ENCODE measurements at regions not wholly inside any gene's neighbourhood (a gene's known extent, or its start where the extent isn't known, plus 50 kb on each side); places are given as distances from the start of the nearest gene placed in this dataset.

DNA sequence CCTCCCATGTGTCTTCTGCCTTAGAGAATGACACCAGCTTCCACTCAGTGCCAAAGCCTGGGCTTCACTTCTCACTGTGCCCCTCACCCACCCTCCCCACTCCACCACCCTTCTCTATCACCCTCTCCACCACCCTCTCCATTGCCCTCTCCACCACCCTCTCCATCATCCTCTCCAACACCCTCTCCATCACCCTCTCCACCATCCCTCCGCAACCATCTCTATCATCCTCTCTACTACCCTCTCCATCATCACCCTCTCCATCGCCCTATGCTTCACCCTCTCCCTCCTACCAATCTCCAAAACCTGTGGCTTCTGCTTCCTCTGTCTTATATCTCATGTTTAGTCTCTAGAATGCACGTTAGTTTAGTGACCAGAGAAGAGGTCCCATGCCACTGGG, 91.0 kb upstream of the TMEM72 start:
- DNase-seq (ENCODE audit: low spot score): no peak

DNA sequence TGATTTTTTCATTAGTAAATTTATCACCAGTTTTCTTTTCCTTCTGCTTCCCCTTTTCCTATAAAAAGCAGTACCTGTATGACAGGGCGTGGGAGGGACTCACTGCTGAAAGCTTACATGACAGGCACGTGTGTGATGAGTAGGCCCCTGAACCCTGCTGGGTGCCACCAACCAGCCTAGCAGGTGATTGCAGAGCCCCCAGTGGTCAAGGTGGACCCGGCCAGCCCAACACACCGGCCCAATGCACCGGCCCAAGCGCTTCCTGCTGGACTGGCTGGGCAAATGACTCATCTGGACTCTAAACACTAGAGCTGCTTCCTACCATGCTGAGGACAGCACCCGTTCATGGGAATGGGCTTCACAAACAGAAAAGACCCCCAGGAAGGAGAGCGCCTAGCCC, 89.8 kb upstream of the TMEM72 start:
- DNase-seq (ENCODE audit: low spot score): no peak

DNA sequence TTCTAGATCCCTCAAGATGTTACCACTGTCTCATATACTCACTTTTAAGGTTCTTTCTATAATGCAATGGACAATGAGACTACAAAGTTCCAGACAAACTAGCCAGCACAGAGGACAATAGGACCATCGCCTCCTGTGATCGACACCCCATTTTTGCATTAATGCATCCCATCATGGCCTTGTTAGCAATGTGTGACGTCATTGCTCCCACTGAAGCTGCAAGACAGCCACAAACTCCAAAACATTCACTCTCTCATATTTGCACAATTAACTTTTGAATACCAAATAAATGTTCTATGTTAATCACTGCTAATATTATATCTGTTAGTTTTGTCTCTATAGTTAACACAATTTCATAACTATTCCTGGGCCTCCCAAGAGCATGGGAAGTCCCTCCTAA, 88.8 kb upstream of the TMEM72 start:
- DNase-seq (ENCODE audit: low spot score): no peak

DNA sequence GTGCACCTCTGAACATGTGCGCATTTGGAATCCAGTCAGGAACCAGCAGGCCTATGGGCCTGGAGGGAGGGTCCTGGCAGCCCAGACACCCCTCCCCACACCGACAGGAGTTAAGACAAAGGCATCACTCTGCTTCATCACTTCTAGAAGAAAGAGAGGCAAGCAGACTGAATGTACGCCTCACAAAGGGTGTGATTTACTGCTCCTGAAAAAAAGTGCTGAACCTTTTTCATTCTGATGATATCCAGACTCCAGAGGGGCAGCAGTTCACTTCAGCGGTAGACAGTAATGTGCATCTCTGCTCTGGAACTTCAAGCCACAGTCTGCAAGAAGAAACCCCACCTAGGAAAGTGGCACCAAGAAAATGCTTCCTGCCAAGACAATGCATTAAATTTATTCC, 88.2 kb upstream of the TMEM72 start:
- no peak for DNase-seq (ENCODE audit: low spot score)

DNA sequence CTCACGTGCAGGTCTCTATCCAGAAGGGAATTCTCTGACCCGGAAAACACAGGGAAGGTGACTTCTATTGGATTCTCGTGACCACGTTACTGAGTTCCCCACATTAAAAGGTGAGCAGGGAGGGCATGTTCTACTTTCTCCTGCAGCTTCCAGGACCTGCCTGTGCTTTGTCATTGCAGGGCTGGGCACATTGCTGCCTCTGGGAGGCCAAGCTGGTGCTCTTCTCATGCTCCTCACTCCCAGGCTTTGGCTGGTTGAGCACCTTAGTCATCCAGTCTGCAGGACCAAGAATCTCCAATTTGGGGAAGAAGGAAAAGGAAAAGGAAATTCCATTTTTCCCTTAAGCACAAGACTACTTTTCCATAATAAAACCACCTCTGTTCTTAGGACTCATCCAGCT, 86.5 kb upstream of the TMEM72 start:
- no peak for DNase-seq (ENCODE audit: low spot score)

DNA sequence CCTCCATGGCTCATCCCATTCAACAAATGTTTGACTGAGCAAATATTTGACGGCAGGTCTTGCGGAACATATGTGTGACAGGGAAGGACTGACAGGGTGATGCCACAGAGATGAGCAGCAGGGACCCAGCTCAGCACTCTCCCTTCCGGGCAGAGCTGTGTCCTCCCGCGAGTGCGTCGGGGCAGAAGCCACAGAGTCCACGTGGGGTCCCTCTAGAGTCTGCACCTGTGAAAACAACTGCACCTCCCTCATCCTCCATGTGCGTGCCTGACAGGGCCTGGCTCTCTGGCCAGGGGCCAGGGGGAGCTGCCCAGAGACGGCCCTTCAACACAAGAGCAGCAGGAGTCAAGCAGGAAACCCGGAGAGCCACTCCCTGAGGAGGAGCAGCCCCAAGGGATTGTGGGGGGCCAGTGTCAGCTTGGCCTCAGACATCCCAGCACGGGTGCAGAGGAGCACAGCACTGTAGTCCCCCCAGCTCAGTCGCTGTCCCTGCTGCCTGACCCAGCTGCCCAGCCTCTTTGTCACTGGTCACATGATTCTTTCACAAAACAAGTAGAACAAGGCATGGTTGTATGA, 83.6 kb upstream of the TMEM72 start:
- DNase-seq (ENCODE audit: low spot score): no peak

DNA sequence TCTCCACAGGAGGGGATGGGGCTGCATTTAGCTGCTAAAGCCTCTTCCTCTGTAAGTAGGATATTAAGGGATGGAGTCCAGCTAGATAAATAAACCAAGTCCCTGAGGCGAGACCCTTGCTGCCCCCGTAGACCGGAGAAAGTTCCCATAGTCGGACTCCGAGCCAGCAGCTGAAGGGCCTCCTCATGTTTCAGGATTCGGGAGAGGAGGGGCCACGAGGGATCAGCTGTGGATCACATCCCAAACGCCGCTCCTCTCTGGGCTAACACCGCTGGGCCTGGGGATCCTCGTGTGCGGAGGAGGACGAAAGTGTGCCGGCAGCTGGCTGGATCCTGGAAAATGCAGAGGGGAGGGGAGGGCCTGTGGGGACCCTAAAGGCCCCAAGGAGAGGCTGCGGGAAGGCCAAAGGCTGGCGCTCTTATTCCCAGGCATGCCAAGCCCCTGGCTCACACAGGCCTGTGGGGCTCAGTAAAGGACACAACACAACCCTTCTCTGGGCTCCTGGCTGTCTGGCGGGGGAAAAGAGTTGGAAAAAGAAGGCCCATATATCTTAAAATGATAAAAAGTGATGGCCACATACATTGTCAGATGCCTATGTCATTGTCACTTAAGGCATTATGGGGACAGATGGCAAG, 82.5 kb upstream of the TMEM72 start:
- DNase-seq (ENCODE audit: low spot score): no peak

DNA sequence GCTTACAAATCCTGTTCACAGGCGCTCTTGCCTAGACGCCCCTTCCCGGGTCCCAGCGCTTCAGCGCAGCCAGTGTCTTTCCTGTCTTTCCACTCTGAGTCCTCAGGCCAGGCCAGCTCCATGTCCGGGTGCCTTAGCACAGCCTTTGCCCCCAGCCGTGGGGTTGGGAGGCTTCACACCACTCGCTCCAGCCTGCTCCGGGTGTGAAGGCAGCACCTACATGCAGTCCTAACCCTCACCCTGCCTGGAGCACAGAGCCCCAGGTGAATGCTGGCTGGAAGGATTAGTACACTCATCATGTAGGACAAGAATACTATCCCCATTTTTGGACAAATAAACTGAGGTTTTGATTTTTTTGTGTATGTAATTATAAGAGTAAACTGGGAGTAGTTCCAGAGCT, 81.7 kb upstream of the TMEM72 start:
- no peak for DNase-seq (ENCODE audit: low spot score)

DNA sequence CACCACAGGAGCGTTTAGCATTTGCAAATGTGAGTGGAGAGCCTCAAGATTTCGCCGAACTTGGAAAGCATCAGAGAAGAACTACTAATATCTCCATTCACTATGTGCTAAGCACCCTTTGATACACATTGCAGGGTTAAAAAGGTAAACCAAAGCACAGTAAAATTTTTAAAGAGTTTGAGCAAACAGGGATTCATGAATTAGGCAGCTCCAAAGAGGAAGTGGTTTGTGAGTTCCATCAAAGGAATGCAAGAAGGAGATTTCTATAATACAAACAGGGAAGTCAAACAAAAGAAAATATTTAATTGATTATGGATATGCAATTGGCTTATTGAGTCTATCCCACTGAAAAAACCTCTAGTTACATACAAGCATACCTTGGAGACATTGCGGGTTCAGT, 81.1 kb upstream of the TMEM72 start:
- peak; percentile 45 for DNase-seq (ENCODE audit: low spot score)

DNA sequence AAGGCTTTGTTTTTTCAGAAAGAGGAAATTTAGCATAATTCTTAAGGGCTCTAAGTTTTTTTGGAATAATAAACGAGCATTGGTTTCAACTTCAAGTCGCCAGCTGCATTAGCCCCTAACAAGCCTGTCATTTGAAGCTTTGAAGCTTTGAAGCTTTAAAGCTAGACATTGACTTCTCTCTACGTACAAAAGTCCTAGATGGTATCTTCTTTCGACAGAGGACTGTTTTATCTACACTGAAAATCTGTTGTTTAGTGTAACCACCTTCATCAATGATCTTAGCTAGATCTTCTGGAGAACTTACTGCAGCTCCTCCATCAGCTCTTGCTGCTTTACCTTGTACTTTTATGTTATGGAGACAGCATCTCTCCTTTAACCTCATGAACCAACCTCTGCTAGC, 79.6 kb upstream of the TMEM72 start:
- DNase-seq (ENCODE audit: low spot score): no peak

DNA sequence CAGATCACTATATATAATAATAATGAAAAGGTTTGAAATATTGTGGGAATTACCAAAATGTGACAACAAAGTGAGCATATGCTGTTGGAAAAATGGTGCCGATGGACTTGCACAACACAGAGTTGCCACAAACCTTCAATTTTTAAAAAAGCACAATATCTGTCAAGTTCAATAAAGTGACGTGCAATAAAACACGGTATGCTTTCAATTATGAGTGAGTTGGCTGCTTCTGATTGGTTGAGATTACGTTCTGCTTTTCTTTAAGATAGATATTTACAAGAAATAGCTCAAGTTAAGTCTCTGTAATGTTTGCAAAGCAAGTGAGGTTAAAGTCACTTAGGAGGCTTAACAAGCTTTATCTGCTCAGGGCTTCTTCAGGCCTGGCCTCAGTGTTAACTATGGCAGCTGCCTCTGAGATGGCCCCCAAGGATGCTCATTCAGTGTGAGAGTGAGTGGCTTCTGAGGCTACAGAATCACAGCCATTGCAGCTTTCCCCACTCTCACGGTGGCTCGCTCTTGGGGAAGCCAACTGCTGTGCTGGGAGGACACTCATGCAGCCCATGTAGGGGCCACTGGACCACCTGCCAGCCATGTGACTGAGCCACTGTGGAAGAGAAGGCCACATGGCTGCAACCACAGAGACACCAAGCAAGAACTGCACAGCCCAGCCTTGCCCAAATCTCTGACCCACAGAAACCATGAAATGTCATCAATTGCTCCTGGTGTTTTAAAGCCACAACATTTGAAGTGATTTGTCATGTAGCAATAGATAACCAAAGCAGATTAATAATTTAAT, 78.3 kb upstream of the TMEM72 start:
- DNase-seq (ENCODE audit: low spot score): no peak

DNA sequence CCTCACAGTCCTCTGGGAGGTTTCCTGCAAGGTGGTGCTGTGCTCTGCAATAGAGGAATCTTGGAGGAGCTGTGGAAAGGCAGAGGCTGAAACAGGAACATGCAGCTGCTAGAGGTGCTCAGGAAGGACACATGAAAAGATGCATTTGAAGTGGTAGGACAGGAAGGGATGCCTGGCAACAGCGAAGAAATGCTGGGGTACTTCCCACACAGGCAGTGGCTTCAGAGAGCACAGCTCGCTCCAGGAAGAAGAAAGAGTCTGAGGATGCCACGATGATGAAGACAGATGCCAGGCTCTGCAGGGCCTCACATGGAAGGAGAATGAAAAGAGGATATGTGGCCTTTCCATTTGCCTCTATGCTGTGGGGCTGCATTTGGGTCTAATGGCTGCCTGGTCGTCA, 77.0 kb upstream of the TMEM72 start:
- DNase-seq (ENCODE audit: low spot score): no peak

DNA sequence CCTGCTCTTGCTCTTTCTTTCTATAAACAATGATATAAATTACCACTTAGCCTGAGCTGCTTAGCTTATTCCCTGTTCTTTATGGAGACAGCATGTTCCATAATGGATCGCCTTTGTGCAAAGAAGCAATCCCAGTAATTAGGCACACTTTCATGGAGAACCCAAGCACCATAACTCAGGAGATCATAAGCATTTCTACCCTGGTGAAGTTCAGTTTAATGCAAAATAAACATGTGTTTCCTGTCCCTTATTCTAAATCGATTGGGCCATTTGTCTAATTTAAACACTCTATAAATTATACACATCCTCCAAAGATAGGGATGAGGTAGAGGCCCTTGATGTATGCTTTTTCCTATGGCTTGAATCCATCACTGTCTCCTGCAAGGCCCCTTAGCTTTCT, 75.8 kb upstream of the TMEM72 start:
- no peak for DNase-seq (ENCODE audit: low spot score)

DNA sequence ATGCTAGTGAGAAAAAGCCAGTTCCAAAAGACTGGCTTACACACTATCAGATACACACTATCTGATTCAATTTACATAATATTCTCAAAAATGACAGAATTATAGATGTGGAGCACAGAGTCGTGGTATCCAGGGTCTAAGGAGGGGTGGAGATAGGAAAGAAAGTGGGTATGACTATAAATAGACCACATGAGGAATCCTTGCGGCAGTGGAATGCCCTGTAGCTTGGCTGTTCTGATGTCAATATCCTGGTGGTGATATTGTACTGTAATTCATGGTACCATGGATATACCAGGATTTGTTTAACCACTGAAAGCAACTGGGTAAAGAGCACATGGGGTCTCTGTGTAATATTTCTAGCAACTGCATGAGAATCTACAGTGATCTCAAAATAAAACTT, 67.7 kb upstream of the TMEM72 start:
- no peak for DNase-seq (ENCODE audit: low spot score)

DNA sequence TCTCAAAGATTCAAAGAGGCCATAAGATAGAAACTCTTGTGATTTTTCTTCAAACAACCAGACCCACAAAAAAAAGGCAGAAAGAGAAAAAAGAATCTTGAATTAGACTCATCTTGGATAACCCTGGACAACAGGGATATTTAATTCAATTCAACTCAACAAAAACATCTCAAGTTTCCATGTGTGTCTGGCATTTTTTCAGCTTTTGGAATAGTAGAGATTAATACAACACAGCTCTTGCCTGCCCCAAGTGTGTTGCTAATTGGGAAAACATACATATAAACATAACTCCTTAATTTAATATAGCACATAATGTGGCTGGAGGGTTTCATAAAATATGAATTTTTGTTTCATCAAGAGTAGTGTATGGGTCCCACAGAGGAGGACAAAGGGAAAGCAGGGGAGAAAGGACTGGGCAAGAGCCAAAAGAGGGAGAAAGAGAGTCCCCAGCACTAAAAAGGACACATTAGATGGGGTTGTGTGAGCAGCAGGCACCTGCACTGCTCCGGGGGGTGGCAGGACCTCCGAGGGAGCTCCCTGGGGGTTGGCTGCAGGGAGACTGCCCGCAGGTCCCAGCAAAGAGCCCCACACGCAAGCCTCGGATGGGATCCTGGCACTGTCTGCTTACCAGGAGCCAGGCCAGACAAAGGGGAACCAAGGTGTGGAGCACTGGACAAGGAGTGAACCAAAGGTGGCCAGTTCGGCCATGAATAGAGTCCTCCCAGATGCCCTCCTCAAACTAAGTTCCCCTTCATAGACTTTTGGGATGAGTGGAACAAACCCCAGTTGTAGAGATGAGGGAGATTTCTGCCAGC, 65.6 kb upstream of the TMEM72 start:
- no peak for DNase-seq (ENCODE audit: low spot score)

DNA sequence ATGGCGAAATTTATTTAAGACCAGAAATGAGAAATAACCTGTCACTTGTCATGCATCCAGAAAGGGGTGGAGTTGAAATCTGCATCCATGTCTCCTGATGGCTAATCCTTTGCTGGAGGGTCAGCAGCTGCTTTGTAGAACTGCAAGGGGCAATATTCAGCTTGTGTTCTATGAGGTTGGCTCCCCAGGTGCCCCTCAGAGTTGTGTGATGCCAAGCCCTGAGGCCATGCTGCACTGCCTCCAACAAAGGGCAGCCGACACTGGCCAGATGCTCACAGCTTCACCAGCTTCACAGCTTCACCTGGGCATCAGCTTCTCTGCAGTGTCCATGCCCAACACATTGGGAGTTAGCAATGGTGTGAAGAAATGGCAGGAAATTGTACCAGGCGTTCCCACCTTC, 64.0 kb upstream of the TMEM72 start:
- no peak for DNase-seq (ENCODE audit: low spot score)

DNA sequence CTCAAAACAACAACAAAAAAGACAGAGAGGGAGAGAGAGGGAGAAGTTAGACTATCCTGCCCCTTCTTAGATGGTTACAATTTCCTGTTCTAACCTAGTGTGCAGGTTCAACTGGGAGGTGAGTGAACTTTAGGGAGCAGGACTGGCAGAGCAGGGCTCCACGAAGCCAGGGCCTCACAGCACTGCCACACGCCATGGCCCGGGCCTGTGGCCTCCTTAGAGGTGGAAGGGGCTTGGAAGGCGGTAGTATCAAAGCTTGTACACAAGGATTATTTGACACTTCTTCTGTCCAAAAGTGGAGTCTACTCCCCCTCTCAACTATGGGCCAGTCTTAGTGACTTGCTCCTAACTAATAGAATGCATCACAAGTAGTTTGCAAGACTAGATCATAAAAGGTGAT, 62.9 kb upstream of the TMEM72 start:
- no peak for DNase-seq (ENCODE audit: low spot score)

DNA sequence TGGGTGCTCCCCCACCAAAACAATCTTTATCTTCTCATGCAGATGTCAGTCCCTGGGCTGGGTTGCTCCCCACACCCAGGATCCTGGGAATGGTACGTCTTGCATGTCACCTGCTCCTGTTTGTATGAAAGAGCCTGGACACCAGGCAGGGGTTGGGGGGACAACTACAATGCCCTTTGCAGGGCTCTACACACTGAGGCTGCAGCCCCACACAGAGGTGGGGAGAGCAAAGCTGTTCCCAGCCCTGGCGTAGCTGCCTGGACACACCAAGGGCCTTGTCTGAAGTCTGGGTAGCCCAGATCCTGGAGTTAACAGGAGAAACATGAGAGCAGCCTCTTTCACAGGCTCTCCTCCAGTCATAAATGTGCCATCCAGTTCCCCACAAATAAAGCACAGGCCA, 61.2 kb upstream of the TMEM72 start:
- DNase-seq (ENCODE audit: low spot score): no peak

DNA sequence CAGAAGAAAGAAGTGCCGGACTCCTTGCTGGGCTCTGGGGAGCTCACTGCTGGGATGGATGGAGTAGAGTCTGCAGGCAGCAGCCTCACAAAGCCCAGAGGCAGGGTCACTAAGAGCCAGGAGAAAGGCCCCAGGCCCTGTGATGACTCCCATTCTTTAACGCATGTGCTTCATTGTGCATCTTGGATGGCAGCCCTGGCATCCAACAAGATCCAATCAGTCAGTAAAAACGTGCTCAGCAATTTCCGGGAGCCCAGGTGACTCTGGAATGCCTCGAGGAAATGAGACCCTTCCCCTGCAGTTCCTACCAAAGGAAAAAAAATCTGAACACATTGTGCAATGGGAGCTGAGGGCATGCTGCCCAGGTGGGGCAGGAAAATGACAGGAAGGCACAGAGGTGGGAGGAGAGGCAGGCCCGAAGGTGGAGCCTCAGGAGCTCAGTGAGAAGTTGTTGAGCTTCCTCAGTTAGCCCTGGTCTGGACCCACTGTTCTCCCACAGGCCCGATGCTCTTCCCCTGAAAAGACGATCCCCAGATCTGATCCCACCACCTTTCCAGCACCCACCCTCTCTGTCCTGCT, 60.7 kb upstream of the TMEM72 start:
- DNase-seq (ENCODE audit: low spot score): no peak

DNA sequence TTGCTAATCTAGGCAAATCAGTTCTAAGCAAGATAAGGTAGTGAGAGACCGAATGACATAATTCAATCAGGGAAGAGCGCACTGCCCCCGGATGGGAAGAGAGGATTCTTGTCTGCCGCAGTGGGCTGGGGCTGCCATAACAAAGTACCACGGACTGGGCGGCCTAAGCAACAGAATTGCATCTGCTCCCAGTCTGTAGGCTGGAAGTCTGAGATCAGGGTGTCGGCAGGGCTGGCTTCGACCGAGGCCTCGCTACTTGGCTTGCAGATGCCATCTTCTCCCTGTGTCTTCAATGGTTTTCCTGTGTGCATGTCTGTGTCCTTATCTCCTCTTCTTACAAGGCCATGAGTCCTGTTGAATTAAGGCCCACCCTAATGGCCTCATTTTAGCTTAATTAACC, 59.7 kb upstream of the TMEM72 start:
- DNase-seq (ENCODE audit: low spot score): no peak

DNA sequence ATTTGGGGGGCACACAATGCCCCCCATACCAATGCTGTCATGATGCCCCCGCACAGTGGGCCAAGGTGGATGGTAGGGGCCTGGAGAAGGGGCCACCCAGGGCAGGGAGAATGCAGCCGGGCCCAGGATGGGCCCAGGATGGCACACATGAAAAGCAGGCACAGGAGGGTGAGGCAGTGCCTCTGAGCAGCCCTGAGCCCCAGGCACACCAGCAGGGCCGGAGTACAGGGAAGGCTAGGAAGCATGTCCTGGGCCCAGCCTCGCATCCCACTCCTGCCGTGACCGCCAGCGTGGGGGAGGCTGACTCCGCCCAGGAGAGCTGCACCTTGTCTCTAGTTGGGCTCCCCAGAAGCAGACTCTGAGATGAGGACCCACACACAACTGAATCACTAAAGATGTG, 59.3 kb upstream of the TMEM72 start:
- no peak for DNase-seq (ENCODE audit: low spot score)

DNA sequence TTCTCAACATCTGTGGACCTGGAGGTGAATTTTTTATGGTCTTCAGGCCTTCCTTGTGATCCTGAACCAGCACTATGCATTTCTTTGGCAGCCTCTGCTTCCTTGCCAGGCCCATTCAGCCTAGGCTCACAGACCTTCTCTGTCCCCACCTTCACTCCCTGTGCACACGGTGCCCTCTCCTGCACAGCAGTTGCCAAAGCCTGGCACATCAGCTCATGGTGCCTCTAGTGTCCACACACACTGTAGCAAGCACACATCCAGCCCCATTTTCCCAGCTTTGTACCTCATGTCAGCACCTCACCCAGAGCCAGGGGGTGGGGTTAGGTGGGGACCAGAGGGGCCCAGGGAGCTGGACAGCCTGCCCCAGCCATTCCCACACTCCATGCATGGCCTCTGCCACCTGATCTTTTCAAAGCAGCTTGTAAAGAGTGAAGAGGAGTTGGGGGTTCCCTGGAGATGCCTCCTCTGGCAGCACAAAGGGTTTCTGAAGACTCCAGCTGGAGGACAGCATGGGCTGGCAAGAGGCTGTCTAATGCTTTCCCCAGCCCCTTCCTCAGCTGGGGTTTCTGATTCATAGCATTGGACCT, 57.9 kb upstream of the TMEM72 start:
- DNase-seq (ENCODE audit: low spot score): peak; percentile 47

Measured in AG08396 (cell line).